ENCODE measurements at regions not wholly inside any gene's neighbourhood (a gene's known extent, or its start where the extent isn't known, plus 50 kb on each side); places are given as distances from the start of the nearest gene placed in this dataset.
A peak's percentile ranks its signal among the peaks of the same experiment; 100 is the strongest.

DNA sequence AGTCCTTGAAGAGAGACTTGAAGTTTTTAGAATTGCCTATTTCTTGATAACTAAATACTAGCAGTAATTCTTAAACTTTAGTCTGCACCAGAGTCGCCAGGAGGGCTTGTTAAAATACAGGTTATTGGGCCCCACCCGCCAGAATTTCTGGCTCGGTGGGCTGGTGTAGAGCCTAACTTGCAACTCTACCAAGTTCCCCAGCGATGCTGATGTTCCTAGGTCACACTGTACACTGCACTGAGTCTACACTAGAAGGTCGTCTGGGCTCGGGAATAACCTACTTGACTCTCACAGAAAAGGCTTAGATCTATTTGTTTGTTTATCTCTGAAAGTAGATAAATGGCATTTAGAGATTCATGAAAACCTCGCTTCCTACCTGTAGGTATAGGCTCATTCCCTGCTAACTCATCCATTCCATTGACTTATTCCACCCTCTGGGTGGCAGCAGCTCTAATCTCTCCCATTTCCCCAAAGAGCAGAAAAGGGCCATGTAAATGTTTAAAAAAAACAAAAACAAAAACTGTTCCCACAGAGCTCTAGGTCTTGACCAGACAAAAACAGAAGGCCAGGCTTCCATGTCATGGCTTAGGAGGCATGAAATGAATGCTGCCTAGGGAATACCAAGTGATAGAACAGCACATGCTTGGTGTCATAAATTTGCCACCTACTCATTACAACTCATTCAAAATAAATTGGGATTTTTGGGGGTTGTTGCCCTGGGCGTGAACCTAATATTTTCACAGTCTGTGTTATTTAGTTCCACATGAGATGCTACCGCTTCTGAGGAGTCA, 292.1 kb downstream of the ADGB start:
- TF ChIP-seq, protein P1, sequence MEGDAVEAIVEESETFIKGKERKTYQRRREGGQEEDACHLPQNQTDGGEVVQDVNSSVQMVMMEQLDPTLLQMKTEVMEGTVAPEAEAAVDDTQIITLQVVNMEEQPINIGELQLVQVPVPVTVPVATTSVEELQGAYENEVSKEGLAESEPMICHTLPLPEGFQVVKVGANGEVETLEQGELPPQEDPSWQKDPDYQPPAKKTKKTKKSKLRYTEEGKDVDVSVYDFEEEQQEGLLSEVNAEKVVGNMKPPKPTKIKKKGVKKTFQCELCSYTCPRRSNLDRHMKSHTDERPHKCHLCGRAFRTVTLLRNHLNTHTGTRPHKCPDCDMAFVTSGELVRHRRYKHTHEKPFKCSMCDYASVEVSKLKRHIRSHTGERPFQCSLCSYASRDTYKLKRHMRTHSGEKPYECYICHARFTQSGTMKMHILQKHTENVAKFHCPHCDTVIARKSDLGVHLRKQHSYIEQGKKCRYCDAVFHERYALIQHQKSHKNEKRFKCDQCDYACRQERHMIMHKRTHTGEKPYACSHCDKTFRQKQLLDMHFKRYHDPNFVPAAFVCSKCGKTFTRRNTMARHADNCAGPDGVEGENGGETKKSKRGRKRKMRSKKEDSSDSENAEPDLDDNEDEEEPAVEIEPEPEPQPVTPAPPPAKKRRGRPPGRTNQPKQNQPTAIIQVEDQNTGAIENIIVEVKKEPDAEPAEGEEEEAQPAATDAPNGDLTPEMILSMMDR (IDR thresholded peaks at IDR 0.05) = peak; percentile 14; the same call in 1 of the 2 replicates
- TF ChIP-seq TCF7L2 (IDR thresholded peaks at IDR 0.05; ENCODE audit: low read depth, low read length) = no peak
